GM21447 (cell line): ENCODE measurements at regions not wholly inside any gene's neighbourhood (a gene's known extent, or its start where the extent isn't known, plus 50 kb on each side); places are given as distances from the start of the nearest gene placed in this dataset.
A peak's percentile ranks its signal among the peaks of the same experiment; 100 is the strongest.
"Not testable (repeated sequence)": the region's sequence is repeated elsewhere in the genome, so short reads cannot be mapped to it uniquely, and the experiment has no call there.

Experiments
- ATAC-seq: cut with Tn5 transposase; IDR thresholded peaks from one replicate; pipeline ENCODE4 v1.9.1; 2021; ENCODE audit not compliant: unreplicated experiment

GRCh38 chr13:90839061-90839460 is 508.4 kb upstream of the MIR17HG start:
- no peak for ATAC-seq

- no peak for ATAC-seq
Measured at GRCh38 chr13:90846936-90847335, 500.6 kb upstream of the MIR17HG start.

DNA sequence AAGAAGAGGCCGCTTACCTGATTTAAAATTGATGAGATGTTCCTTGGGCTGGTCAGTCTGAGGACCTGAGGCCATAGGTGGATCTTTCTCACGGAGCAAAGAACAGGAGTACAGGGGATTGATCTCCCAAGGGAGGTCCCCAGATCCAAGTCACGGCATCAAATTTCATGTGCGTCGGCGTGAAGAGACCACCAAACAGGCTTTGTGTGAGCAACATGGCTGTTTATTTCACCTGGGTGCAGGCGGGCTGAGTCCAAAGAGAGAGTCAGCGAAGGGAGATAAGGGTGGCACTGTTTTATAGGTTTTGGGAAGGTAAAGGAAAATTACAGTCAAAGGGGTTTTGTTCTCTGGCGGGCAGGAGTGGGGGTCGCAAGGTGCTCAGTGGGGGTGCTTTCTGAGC is 493.8 kb upstream of the MIR17HG start:
- not testable (repeated sequence) for ATAC-seq

- ATAC-seq = no peak
Measured at GRCh38 chr13:90857921-90858320, 489.6 kb upstream of the MIR17HG start.

DNA sequence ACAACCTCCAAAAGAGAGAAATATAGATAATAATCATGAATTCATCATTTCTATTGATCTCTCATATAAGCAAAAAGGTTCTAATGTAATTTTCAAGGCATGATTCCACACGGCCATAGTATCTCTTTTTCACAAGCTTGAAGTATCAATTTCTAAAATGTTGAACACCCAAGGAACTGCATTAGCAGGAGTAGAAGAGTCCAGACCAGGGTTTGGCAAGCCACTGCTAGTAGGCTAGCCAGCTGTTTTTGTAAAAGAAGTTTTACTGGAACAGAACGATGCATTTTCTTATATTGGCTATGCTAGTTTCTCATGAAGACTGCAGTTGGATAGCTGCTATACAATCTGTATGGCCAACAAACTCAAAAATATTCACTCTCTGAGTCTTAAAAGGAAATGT is 481.5 kb upstream of the MIR17HG start:
- no peak for ATAC-seq

- peak; percentile 98 for ATAC-seq
Measured at GRCh38 chr13:90867336-90867683, 480.2 kb upstream of the MIR17HG start.

DNA sequence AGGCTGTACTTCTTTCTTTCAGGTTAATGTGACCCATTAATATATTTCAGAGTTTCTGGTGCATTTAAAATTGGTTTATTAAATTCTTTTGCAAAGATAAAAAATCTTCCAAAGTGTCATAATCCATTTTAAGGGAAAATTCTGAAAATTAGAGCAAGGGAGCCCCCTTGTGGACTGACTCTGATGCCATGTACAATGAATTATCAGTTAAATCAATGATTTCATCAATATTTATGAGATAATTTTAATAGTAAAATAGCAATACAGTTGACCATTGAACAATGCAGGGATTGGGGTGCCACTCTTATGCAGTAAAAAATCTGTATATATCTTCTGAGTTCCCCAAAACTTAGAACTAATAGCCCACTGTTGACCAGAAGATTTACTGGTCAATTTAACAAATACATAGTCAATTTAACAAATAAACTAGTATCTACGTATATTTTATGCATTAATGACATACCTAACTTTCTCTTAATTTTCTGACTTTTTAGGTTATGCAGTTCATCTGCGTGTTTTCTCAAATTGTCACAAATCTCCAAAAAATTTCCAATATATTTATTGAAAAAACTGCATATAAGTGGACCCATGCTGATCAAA is 479.1 kb upstream of the MIR17HG start:
- ATAC-seq = no peak

DNA sequence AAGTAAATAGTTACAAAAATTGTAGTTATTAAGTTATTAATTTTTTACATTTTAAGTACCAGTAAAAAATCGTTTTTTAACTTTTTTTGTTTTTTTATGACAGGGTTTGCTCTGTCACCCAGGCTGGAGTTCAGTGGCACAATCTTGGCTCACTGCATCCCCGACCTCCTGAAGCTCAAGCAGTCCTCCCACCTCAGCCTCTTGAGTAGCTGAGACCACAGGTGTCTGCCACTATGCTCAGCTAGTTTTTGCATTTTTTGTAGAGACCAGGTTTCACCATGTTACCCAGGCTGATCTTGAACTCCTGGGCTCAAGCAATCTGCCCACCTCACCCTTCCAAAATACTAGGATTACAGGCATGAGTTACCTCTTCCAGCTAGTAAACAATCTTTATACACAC is 477.9 kb upstream of the MIR17HG start:
- ATAC-seq = no peak

DNA sequence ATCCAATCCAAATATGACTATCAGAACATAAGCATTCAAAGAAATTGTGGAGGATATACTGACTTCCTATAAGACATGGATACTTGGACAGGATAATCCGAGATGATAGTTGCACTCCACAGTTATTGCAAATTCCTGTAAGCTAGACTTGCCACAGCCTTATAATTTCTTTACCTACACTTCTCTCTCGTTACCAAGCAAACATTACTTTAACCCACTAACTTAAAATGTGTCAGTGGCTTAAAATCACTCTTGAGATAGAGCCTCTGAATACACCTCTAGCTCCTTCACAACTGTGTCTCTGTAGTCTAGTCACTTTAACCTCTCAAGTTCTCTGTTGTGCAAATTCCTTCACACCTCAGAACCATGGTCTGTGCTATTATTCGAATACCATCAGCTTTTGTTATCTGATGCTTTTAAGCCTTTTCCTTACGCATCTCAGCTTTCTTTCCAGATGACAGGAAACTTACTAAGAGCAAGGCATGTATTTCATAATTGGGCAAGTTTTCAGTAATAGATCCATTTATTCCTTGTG is 474.9 kb upstream of the MIR17HG start:
- no peak for ATAC-seq

DNA sequence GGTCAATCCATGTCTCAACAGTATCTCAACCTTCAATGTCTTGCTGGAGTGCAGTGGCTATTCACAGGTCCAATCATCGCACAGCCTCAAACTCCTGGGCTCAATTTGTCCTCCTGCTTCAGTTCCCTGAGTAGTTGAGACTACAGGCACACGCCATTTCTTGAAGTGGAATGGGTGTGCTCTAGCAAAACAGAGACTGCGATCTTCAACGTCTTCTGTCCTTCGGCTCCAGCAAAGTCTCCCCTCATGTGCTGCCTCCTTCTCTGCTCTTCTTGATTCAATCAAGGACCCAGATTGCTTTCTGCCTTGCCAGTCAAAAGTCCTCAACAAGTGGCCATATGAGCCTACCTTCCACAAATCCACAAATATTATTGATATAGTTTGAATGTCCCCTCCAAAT is 466.7 kb upstream of the MIR17HG start:
- no peak for ATAC-seq

DNA sequence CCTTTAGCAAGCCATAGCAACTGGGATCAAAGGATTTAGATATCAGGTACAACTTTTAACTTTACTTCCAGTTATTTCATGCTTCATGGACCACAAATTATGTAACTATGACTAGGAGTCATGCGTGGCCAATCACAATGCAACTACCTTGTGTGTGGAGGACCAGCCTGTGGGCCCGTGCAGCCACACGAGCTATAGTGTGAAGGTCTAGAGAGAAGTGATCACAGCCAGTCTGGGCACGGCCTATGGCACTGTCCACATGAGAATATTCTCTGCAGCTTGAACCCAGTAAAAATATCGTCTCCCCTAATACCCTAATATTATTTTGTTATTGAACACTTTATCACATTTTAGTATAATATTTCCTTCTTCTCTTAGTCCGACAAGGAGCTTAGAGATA is 464.9 kb upstream of the MIR17HG start:
- no peak for ATAC-seq

- no peak for ATAC-seq
Measured at GRCh38 chr13:90883592-90883991, 463.9 kb upstream of the MIR17HG start.

GRCh38 chr13:90884066-90884465 is 463.4 kb upstream of the MIR17HG start:
- no peak for ATAC-seq

- no peak for ATAC-seq
Measured at GRCh38 chr13:90889906-90890834, 457.3 kb upstream of the MIR17HG start.

- ATAC-seq = no peak
Measured at GRCh38 chr13:90891329-90891728, 456.2 kb upstream of the MIR17HG start.

GRCh38 chr13:90893199-90893598 is 454.3 kb upstream of the MIR17HG start:
- ATAC-seq = not testable (repeated sequence)

DNA sequence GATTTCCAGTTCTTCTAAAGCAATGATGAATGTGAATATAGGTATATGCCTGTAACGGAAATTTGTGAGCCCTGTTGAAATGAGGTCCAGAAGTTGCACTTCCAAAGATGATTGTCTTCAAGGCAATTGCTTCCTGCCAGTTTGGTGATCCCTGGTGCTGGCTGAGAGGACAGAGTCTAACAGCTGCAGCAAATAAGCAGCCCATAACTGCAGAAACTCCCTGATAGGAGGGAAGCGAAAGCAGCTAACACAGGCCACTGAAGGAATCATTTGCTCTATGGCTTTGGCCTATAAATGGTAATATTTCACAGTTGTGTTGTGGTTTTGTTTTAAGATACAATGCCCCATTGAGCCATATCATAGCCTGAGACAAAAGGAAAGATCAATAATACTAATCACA is 451.5 kb upstream of the MIR17HG start:
- ATAC-seq = no peak

GRCh38 chr13:90898811-90899210 is 448.7 kb upstream of the MIR17HG start:
- ATAC-seq = no peak

- ATAC-seq = no peak
Measured at GRCh38 chr13:90899416-90899815, 448.1 kb upstream of the MIR17HG start.

DNA sequence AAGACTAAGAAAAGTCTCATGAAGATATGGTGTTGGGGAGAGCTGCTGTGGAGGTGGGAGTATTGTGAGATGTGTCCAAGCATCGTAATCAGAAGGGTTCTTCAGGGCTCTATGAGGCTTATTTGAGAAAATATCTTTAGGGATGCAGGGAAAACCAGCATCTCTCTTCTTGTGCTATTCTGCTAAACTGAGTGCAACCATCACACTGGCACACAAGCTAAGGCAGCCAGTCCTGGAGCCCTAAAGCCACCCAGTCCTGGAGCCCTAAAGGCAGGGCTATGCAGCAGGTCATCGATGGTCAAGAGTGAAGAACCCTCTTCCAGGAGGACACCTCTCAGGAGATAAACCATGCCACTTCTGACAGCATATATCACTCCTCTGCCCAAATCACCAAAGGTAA is 445.2 kb upstream of the MIR17HG start:
- no peak for ATAC-seq

GRCh38 chr13:90906554-90906953 is 440.9 kb upstream of the MIR17HG start:
- no peak for ATAC-seq

DNA sequence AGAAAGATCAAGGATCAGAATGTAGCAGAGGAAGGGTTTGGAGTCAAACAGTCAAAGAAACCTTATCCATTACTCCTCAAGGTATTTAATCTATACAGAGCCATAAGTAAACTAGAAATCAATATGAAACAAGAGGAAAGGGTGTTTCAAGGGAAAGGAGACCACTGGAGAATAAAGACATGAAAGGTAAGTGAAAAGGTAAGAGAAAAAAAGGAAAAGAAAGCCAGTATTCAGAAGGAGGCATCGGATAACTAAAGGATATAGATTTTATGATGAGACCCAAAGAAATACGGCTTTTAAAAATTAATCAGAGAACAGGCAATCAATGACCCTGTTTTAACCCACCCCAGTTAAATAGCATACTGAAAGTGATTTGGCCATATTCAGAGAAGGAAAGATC is 438.7 kb upstream of the MIR17HG start:
- ATAC-seq = no peak
